ENCODE measurements at regions not wholly inside any gene's neighbourhood (a gene's known extent, or its start where the extent isn't known, plus 50 kb on each side); places are given as distances from the start of the nearest gene placed in this dataset.

DNA sequence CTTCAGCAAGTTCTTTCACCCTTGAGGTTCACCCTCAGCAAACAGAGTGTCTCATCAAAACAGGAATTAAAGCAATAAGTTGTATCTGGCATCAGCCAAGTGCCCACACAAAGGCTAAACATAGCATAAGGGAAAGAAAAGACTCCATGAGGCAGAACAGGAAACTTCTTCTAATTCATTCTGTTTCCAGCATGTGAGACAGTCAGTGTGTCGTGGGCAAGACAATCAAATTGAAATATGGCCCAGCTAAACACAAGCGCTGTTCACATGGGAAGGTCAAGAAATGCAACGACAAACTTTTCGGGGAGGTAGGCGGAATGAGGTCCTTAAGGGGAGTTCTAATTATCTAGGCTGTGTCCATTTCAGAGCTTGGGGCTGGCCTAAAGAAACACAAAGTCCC lies 393.4 kb downstream of the HAPSTR1 start:
- TF ChIP-seq CTCF (IDR thresholded peaks at IDR 0.05; ENCODE audit: low read depth, low read length), result no peak
- TF ChIP-seq POLR2A (IDR thresholded peaks at IDR 0.05; ENCODE audit: extremely low read depth, insufficient read length), result no peak
- TF ChIP-seq, protein P1, sequence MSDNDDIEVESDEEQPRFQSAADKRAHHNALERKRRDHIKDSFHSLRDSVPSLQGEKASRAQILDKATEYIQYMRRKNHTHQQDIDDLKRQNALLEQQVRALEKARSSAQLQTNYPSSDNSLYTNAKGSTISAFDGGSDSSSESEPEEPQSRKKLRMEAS (IDR thresholded peaks at IDR 0.05; ENCODE audit: low read depth, low read length), result no peak

Data from NB4 (cell line).